GM18505 (cell line): ENCODE measurements at regions not wholly inside any gene's neighbourhood (a gene's known extent, or its start where the extent isn't known, plus 50 kb on each side); places are given as distances from the start of the nearest gene placed in this dataset.

Experiments used
- ATAC-seq: cut with Tn5 transposase; IDR thresholded peaks from one replicate; pipeline ENCODE4 v1.9.1; 2021; ENCODE audit not compliant: unreplicated experiment
- POLR2A ChIP-seq: IDR thresholded peaks from 4 replicates; pipeline ENCODE4 v1.6.1; 2011; ENCODE audit warnings: borderline replicate concordance; ENCODE audit not compliant: insufficient read depth, insufficient read length; ENCODE audit errors: extremely low read depth

GRCh38 chr5:169415948-169416347 is 115.0 kb upstream of the SLIT3 start:
- no peak for TF ChIP-seq POLR2A
- ATAC-seq, result no peak

GRCh38 chr5:169415371-169415770 is 114.4 kb upstream of the SLIT3 start:
- TF ChIP-seq POLR2A, result no peak
- ATAC-seq, result no peak

GRCh38 chr5:169413416-169413815 is 112.5 kb upstream of the SLIT3 start:
- no peak for TF ChIP-seq POLR2A
- no peak for ATAC-seq

- TF ChIP-seq POLR2A, result no peak
- no peak for ATAC-seq
These were observed 111.9 kb upstream of the SLIT3 start for GRCh38 chr5:169412831-169413230.

GRCh38 chr5:169411786-169412430 is 111.0 kb upstream of the SLIT3 start:
- ATAC-seq, result no peak
- no peak for TF ChIP-seq POLR2A

GRCh38 chr5:169410996-169411783 is 110.3 kb upstream of the SLIT3 start:
- no peak for TF ChIP-seq POLR2A
- no peak for ATAC-seq

- no peak for TF ChIP-seq POLR2A
- ATAC-seq, result no peak
These were observed 107.8 kb upstream of the SLIT3 start for GRCh38 chr5:169408731-169409130.

- no peak for TF ChIP-seq POLR2A
- no peak for ATAC-seq
These were observed 107.2 kb upstream of the SLIT3 start for GRCh38 chr5:169408171-169408570.

- no peak for TF ChIP-seq POLR2A
- no peak for ATAC-seq
These were observed 103.3 kb upstream of the SLIT3 start for GRCh38 chr5:169404223-169404622.

- TF ChIP-seq POLR2A, result no peak
These were observed 97.6 kb upstream of the SLIT3 start for GRCh38 chr5:169398515-169398914.

GRCh38 chr5:169395136-169395535 is 94.2 kb upstream of the SLIT3 start:
- no peak for ATAC-seq
- no peak for TF ChIP-seq POLR2A

More at GRCh38 chr5:169398515-169398914, 97.6 kb upstream of the SLIT3 start:
- no peak for ATAC-seq

GRCh38 chr5:169394371-169394770 is 93.4 kb upstream of the SLIT3 start:
- no peak for TF ChIP-seq POLR2A

GRCh38 chr5:169393907-169394306 is 93.0 kb upstream of the SLIT3 start:
- TF ChIP-seq POLR2A, result no peak
- no peak for ATAC-seq

More at GRCh38 chr5:169394371-169394770, 93.4 kb upstream of the SLIT3 start:
- ATAC-seq, result no peak

- ATAC-seq, result no peak
- TF ChIP-seq POLR2A, result no peak
These were observed 89.3 kb upstream of the SLIT3 start for GRCh38 chr5:169390265-169390664.
